SK-N-SH treated with all-trans-retinoic acid at 6 μM for 48 hours (cell line): ENCODE measurements at regions not wholly inside any gene's neighbourhood (a gene's known extent, or its start where the extent isn't known, plus 50 kb on each side); places are given as distances from the start of the nearest gene placed in this dataset.

Experiments used
- ATAC-seq: fragments of 200-7000 bp; cut with Tn5 transposase; 3 replicates; pipeline ENCODE4 v1.9.1; 2020; ENCODE audit warnings: mild to moderate bottlenecking, moderate library complexity
- ARNTL ChIP-seq: fragments of 450-650 bp; formaldehyde crosslinking; IDR thresholded peaks from 2 replicates; pipeline ENCODE4 v1.5.0; 2020; ENCODE audit warnings: low read depth, mild to moderate bottlenecking, moderate library complexity, borderline replicate concordance
- BACH2 ChIP-seq: fragments of 250-450 bp; sonication (Bioruptor Pico); IDR thresholded peaks from 2 replicates; pipeline ENCODE4 v1.9.0; 2021; ENCODE audit warnings: mild to moderate bottlenecking, borderline replicate concordance
- CREB5 ChIP-seq: fragments of 250-450 bp; sonication (Bioruptor Pico); IDR thresholded peaks from 2 replicates; pipeline ENCODE4 v1.5.1; 2020; ENCODE audit warnings: low read depth, mild to moderate bottlenecking, moderate library complexity
- CSDC2 ChIP-seq: fragments of 250-450 bp; sonication (Bioruptor Pico); IDR thresholded peaks from 2 replicates; pipeline ENCODE4 v1.5.0; 2020; ENCODE audit warnings: mild to moderate bottlenecking, moderate library complexity
- CSRNP3 ChIP-seq: fragments of 250-450 bp; sonication (Bioruptor Pico); IDR thresholded peaks from 2 replicates; pipeline ENCODE4 v1.5.1; 2021; ENCODE audit warnings: mild to moderate bottlenecking, moderate library complexity
- GLIS3 ChIP-seq: fragments of 250-450 bp; sonication (Bioruptor Pico); IDR thresholded peaks from 2 replicates; pipeline ENCODE4 v1.5.0; 2020; ENCODE audit warnings: mild to moderate bottlenecking, moderate library complexity
- ISL1 ChIP-seq: fragments of 250-450 bp; sonication (Bioruptor Pico); IDR thresholded peaks from 2 replicates; pipeline ENCODE4 v2.1.2; 2022; ENCODE audit warnings: mild to moderate bottlenecking, moderate library complexity
- OSR1 ChIP-seq: fragments of 250-450 bp; sonication (Bioruptor Pico); IDR thresholded peaks from 2 replicates; pipeline ENCODE4 v1.8.0; 2022; ENCODE audit warnings: moderate library complexity, mild to moderate bottlenecking, inconsistent platforms
- PATZ1 ChIP-seq: fragments of 250-450 bp; sonication (Bioruptor Pico); IDR thresholded peaks from 2 replicates; pipeline ENCODE4 v1.8.0; 2020; ENCODE audit warnings: mild to moderate bottlenecking, moderate library complexity, borderline replicate concordance
- POU6F1 ChIP-seq: fragments of 250-450 bp; sonication (Bioruptor Pico); IDR thresholded peaks from 2 replicates; pipeline ENCODE4 v1.8.0; 2021; ENCODE audit warnings: low read depth, mild to moderate bottlenecking, moderate library complexity, borderline replicate concordance
- PPARA ChIP-seq: fragments of 250-450 bp; sonication (Bioruptor Pico); IDR thresholded peaks from 2 replicates; pipeline ENCODE4 v1.5.0; 2020; ENCODE audit warnings: mild to moderate bottlenecking, borderline replicate concordance
- RARB ChIP-seq: fragments of 250-450 bp; sonication (Bioruptor Pico); IDR thresholded peaks from 2 replicates; pipeline ENCODE4 v1.8.0; 2021; ENCODE audit warnings: mild to moderate bottlenecking, moderate library complexity
- SNAI2 ChIP-seq: fragments of 250-450 bp; sonication (Bioruptor Pico); IDR thresholded peaks from 2 replicates; pipeline ENCODE4 v1.5.0; 2020; ENCODE audit warnings: mild to moderate bottlenecking, moderate library complexity
- TCF4 ChIP-seq: fragments of 250-450 bp; sonication (Bioruptor Pico); IDR thresholded peaks from 2 replicates; pipeline ENCODE4 v1.8.0; 2021; ENCODE audit warnings: mild to moderate bottlenecking, moderate library complexity, borderline replicate concordance
- TOX ChIP-seq: fragments of 250-450 bp; sonication (Bioruptor Pico); IDR thresholded peaks from 2 replicates; pipeline ENCODE4 v1.8.0; 2021; ENCODE audit warnings: mild to moderate bottlenecking, moderate library complexity, borderline replicate concordance
- TSHZ2 ChIP-seq: fragments of 250-450 bp; sonication (Bioruptor Pico); IDR thresholded peaks from 2 replicates; pipeline ENCODE4 v1.5.0; 2020; ENCODE audit warnings: mild to moderate bottlenecking, moderate library complexity
- ZC3H10 ChIP-seq: fragments of 250-450 bp; sonication (Bioruptor Pico); IDR thresholded peaks from 2 replicates; pipeline ENCODE4 v1.5.1; 2021; ENCODE audit warnings: mild to moderate bottlenecking, moderate library complexity
- ZFP3 ChIP-seq: fragments of 250-450 bp; sonication (Bioruptor Pico); IDR thresholded peaks from 2 replicates; pipeline ENCODE4 v1.5.0; 2020; ENCODE audit warnings: mild to moderate bottlenecking, moderate library complexity
- ZFP30 ChIP-seq: fragments of 450-650 bp; formaldehyde crosslinking; IDR thresholded peaks from 2 replicates; pipeline ENCODE4 v1.5.0; 2022; ENCODE audit warnings: mild to moderate bottlenecking, moderate library complexity
- ZNF565 ChIP-seq: fragments of 450-650 bp; formaldehyde crosslinking; conservative IDR thresholded peaks from 2 replicates; pipeline ENCODE4 v1.5.0; 2020; ENCODE audit warnings: low read depth, mild to moderate bottlenecking, moderate library complexity
- ZNF70 ChIP-seq: fragments of 450-650 bp; formaldehyde crosslinking; IDR thresholded peaks from 2 replicates; pipeline ENCODE4 v1.5.0; 2020; ENCODE audit warnings: mild to moderate bottlenecking, moderate library complexity
- ZNF8 ChIP-seq: fragments of 450-650 bp; formaldehyde crosslinking; IDR thresholded peaks from 2 replicates; pipeline ENCODE4 v1.5.0; 2020; ENCODE audit warnings: mild to moderate bottlenecking, moderate library complexity

GRCh38 chr1:239982762-239983161 is 108.9 kb upstream of the FMN2 start:
- ATAC-seq: peak; percentile 64; the same call in 2 of the 3 replicates
- TF ChIP-seq SNAI2 (CRISPR knock-in tag) (no peak), ZNF70 (no peak), POU6F1 (no peak), PPARA (CRISPR knock-in tag) (no peak), GLIS3 (CRISPR knock-in tag) (no peak), ZFP30 (CRISPR knock-in tag) (no peak)

GRCh38 chr1:239985044-239985443 is 106.6 kb upstream of the FMN2 start:
- TF ChIP-seq GLIS3 (CRISPR knock-in tag) (no peak), CREB5 (no peak), PATZ1 (CRISPR knock-in tag) (no peak), ARNTL (CRISPR knock-in tag) (no peak), TCF4 (CRISPR knock-in tag) (no peak), ZC3H10 (CRISPR knock-in tag) (no peak), CSRNP3 (CRISPR knock-in tag) (no peak), ZNF8 (CRISPR knock-in tag) (no peak), BACH2 (CRISPR knock-in tag) (no peak), ZFP3 (CRISPR knock-in tag) (no peak), POU6F1 (no peak), ZFP30 (CRISPR knock-in tag) (no peak), ZNF70 (no peak), RARB (CRISPR knock-in tag) (no peak), TSHZ2 (CRISPR knock-in tag) (no peak), CSDC2 (CRISPR knock-in tag) (no peak), SNAI2 (CRISPR knock-in tag) (no peak), TOX (no peak), ISL1 (no peak)
- no peak for ATAC-seq

GRCh38 chr1:239987103-239987745 is 104.5 kb upstream of the FMN2 start:
- no peak for TF ChIP-seq TOX
- TF ChIP-seq CREB5: no peak
- no peak for TF ChIP-seq OSR1
- no peak for TF ChIP-seq ZNF8 (CRISPR knock-in tag)
- TF ChIP-seq ISL1: no peak
- no peak for TF ChIP-seq ARNTL (CRISPR knock-in tag)
- no peak for TF ChIP-seq ZFP30 (CRISPR knock-in tag)
- TF ChIP-seq CSDC2 (CRISPR knock-in tag): no peak
- no peak for TF ChIP-seq TCF4 (CRISPR knock-in tag)
- no peak for TF ChIP-seq ZNF565 (CRISPR knock-in tag)
- TF ChIP-seq ZFP3 (CRISPR knock-in tag): no peak
- no peak for TF ChIP-seq ZC3H10 (CRISPR knock-in tag)
- TF ChIP-seq CSRNP3 (CRISPR knock-in tag): no peak
- TF ChIP-seq SNAI2 (CRISPR knock-in tag): no peak
- ATAC-seq: peak; percentile 73
